A673 (cell line): ENCODE measurements at regions not wholly inside any gene's neighbourhood (a gene's known extent, or its start where the extent isn't known, plus 50 kb on each side); places are given as distances from the start of the nearest gene placed in this dataset.

ENCODE experiments used
- CTCF ChIP-seq: fragments of 300-800, 200-600 bp; sonication (generic); conservative IDR thresholded peaks from 2 replicates; pipeline ENCODE4 v1.5.1; 2017; ENCODE audit warnings: low read depth, mild to moderate bottlenecking, antibody characterized with exemption, low read length, moderate library complexity, mixed read lengths
- EZH2 ChIP-seq: fragments of 200-600 bp; sonication (generic); IDR thresholded peaks from 2 replicates; pipeline ENCODE4 v1.6.1; 2017; ENCODE audit warnings: borderline replicate concordance, low read depth, mild to moderate bottlenecking, mixed read lengths, antibody characterized with exemption, low read length; ENCODE audit not compliant: poor library complexity, severe bottlenecking

GRCh38 chr2:181116261-181116660 is 135.9 kb downstream of the UBE2E3 start:
- no peak for TF ChIP-seq CTCF
- TF ChIP-seq EZH2 = no peak
